Skin epidermis (tissue), 12 donors: ENCODE measurements at regions not wholly inside any gene's neighbourhood (a gene's known extent, or its start where the extent isn't known, plus 50 kb on each side); places are given as distances from the start of the nearest gene placed in this dataset.
"Not testable (repeated sequence)": the region's sequence is repeated elsewhere in the genome, so short reads cannot be mapped to it uniquely, and the experiment has no call there.

Source experiments
- H3K27ac ChIP-seq, 21 experiments: fragments of 200-600 bp; sonication (generic) in 11 of 21; one replicate each; pipeline ENCODE4 v1.5.0; 2020; ENCODE audit warnings: mild to moderate bottlenecking in 3 of 21, inconsistent platforms in 2 of 21, moderate library complexity in 2 of 21
- H3K4me3 ChIP-seq, 7 experiments: fragments of 200-600 bp; sonication (generic) in 2 of 7; one replicate each; pipeline ENCODE4 v1.5.0; 2020; ENCODE audit warnings: inconsistent platforms in 2 of 7, mild to moderate bottlenecking in 2 of 7, moderate library complexity in 1 of 7

DNA sequence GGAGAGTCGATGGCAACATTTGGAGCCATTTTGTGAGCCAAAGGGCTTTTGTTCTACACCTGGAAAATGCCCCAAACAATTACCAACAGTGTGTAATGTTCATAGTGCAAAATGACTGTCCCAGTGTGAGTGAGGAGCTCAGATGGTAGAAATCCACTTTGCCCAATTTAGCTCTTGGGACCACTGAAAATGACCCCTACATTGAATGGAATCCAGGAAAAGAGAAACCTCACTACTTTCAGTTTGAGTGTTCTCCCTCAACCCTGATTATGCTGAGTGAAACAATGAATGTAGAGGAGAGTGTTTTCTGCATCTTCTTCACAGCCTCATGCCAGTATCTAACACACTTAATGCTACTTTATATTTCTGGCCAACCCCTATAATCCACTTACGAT, 84.9 kb upstream of the NRN1 start:
- H3K27ac ChIP-seq: no peak overlapping the region

GRCh38 chr6:6090861-6091607, 84.3 kb upstream of the NRN1 start:
- H3K4me3 ChIP-seq: no peak overlapping the region
- no peak overlapping the region for H3K27ac ChIP-seq

More for the DNA sequence above, 84.9 kb upstream of the NRN1 start:
- no peak overlapping the region for H3K4me3 ChIP-seq

GRCh38 chr6:6085928-6086668, 79.4 kb upstream of the NRN1 start:
- no peak overlapping the region for H3K4me3 ChIP-seq
- H3K27ac ChIP-seq: peak overlapping the region in 1 of 21 experiments; percentile 10

- H3K4me3 ChIP-seq: no peak overlapping the region
- H3K27ac ChIP-seq: no peak overlapping the region
These were observed 74.2 kb upstream of the NRN1 start for GRCh38 chr6:6080975-6081374.

DNA sequence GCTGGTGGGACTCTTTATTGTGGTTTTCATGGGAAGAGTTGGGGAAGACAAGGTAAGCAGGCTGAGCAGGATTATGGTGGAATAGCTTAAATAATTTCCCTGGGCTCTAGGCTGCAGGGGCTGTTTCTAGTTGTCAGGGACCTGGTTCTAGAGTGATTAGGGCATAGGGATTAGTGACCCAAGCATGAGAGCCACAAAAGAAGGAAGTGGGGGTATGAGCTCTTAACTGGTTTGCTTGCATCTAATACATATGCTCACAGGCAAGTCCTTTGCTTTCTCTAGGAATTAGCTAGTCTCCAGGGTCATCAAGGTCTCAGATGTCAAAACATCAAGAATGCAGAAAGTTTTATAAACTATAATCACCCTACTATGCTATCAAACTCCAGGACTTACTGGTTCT, 67.5 kb upstream of the NRN1 start:
- Histone ChIP-seq H3K27ac (no peak overlapping the region), H3K4me3 (no peak overlapping the region)

- H3K27ac ChIP-seq, H3K4me3 ChIP-seq: not testable (repeated sequence)
These were observed 61.4 kb upstream of the NRN1 start for GRCh38 chr6:6068157-6068556.

DNA sequence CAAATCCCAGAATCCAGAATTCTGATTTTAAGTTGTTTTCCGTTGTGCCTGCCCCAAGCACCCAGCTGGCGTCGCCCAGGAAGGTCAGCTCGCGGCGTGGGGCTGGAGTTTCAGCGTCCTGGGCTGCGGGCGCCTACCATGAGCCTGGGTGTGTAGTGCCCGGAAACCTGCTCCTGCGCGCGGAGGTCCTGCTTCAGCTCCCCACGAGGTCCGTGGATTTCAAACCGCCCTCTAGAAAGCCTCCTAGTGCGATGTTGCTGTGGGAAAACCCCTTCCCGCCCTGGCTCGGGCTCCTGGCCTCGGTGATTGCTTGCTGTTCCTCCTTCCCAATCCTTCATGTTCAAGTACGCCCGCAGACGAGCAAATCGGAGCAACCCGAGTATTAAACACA, 51.3 kb upstream of the NRN1 start:
- H3K27ac ChIP-seq: no peak overlapping the region
- no peak overlapping the region for H3K4me3 ChIP-seq

GRCh38 chr6:6057442-6058053, 50.8 kb upstream of the NRN1 start:
- Histone ChIP-seq H3K27ac (no peak overlapping the region), H3K4me3 (no peak overlapping the region)
